ENCODE measurements at regions not wholly inside any gene's neighbourhood (a gene's known extent, or its start where the extent isn't known, plus 50 kb on each side); places are given as distances from the start of the nearest gene placed in this dataset.

GRCh38 chr18:78637442-78638402 lies 341.9 kb upstream of the SALL3 start:
- Histone ChIP-seq H3K27me3 (ENCODE audit: low read depth) (no peaks in the 10 kb centered on the region), H3K36me3 (replicated peaks) (no peaks in the 10 kb centered on the region), H3K4me1 (no peaks in the 10 kb centered on the region; the same call in 1 of the 2 replicates), H3K4me3 (no peak overlapping the region), H3K9me3 (no peaks in the 10 kb centered on the region)
- in situ Hi-C loops (cut with MboI; ENCODE audit: low sequenced_read_pairs), result no loop called here
- no peak for DNase-seq (ENCODE audit: low spot score in 2 of 2)

GRCh38 chr18:78639006-78639950 lies 340.3 kb upstream of the SALL3 start:
- Histone ChIP-seq H3K9me3 (no peaks in the 10 kb centered on the region), H3K4me3 (no peak overlapping the region), H3K36me3 (replicated peaks) (no peaks in the 10 kb centered on the region), H3K27me3 (ENCODE audit: low read depth) (no peaks in the 10 kb centered on the region), H3K4me1 (no peaks in the 10 kb centered on the region; the same call in 1 of the 2 replicates)
- in situ Hi-C loops (cut with MboI; ENCODE audit: low sequenced_read_pairs), result no loop called here
- DNase-seq (ENCODE audit: low spot score in 2 of 2), result no peak

- H3K4me1 ChIP-seq, result no peaks in the 10 kb centered on the region; the same call in 1 of the 2 replicates
- H3K36me3 ChIP-seq (replicated peaks), result no peaks in the 10 kb centered on the region
- DNase-seq (ENCODE audit: low spot score in 2 of 2), result no peak
- no peaks in the 10 kb centered on the region for H3K9me3 ChIP-seq
- in situ Hi-C loops (cut with MboI; ENCODE audit: low sequenced_read_pairs), result no loop called here
- H3K27me3 ChIP-seq (ENCODE audit: low read depth), result no peaks in the 10 kb centered on the region
- H3K4me3 ChIP-seq, result no peak overlapping the region
Measured at GRCh38 chr18:78640246-78640995, 339.2 kb upstream of the SALL3 start.

GRCh38 chr18:78641689-78642231 lies 337.9 kb upstream of the SALL3 start:
- no peak overlapping the region for H3K4me3 ChIP-seq

GRCh38 chr18:78642296-78642951 lies 337.2 kb upstream of the SALL3 start:
- no peak for DNase-seq (ENCODE audit: low spot score in 2 of 2)
- Histone ChIP-seq H3K27me3 (ENCODE audit: low read depth) (no peaks in the 10 kb centered on the region), H3K4me3 (no peak overlapping the region), H3K9me3 (no peaks in the 10 kb centered on the region), H3K4me1 (no peaks in the 10 kb centered on the region; the same call in 1 of the 2 replicates), H3K36me3 (replicated peaks) (no peaks in the 10 kb centered on the region)
- in situ Hi-C loops (cut with MboI; ENCODE audit: low sequenced_read_pairs), result no loop called here

More at GRCh38 chr18:78641689-78642231, 337.9 kb upstream of the SALL3 start:
- no peaks in the 10 kb centered on the region for H3K27me3 ChIP-seq (ENCODE audit: low read depth)
- no peaks in the 10 kb centered on the region for H3K9me3 ChIP-seq
- no peaks in the 10 kb centered on the region for H3K36me3 ChIP-seq (replicated peaks)
- no peaks in the 10 kb centered on the region; the same call in 1 of the 2 replicates for H3K4me1 ChIP-seq
- in situ Hi-C loops (cut with MboI; ENCODE audit: low sequenced_read_pairs), result no loop called here
- no peak for DNase-seq (ENCODE audit: low spot score in 2 of 2)

GRCh38 chr18:78643004-78643403 lies 336.6 kb upstream of the SALL3 start:
- H3K4me3 ChIP-seq, result no peak overlapping the region
- no peak for DNase-seq (ENCODE audit: low spot score in 2 of 2)
- H3K9me3 ChIP-seq, result no peaks in the 10 kb centered on the region
- no peaks in the 10 kb centered on the region for H3K36me3 ChIP-seq (replicated peaks)
- H3K4me1 ChIP-seq, result no peaks in the 10 kb centered on the region; the same call in 1 of the 2 replicates
- H3K27me3 ChIP-seq (ENCODE audit: low read depth), result no peaks in the 10 kb centered on the region
- in situ Hi-C loops (cut with MboI; ENCODE audit: low sequenced_read_pairs), result no loop called here

- Histone ChIP-seq H3K4me1 (no peaks in the 10 kb centered on the region; the same call in 1 of the 2 replicates), H3K36me3 (replicated peaks) (no peaks in the 10 kb centered on the region), H3K4me3 (no peak overlapping the region), H3K27me3 (ENCODE audit: low read depth) (no peaks in the 10 kb centered on the region), H3K9me3 (no peaks in the 10 kb centered on the region)
- DNase-seq (ENCODE audit: low spot score in 2 of 2), result no peak
- in situ Hi-C loops (cut with MboI; ENCODE audit: low sequenced_read_pairs), result no loop called here
Measured at GRCh38 chr18:78643981-78644380, 335.6 kb upstream of the SALL3 start.

- no peak overlapping the region for H3K4me3 ChIP-seq
- no peaks in the 10 kb centered on the region; the same call in 1 of the 2 replicates for H3K4me1 ChIP-seq
- in situ Hi-C loops (cut with MboI; ENCODE audit: low sequenced_read_pairs), result no loop called here
- no peaks in the 10 kb centered on the region for H3K27me3 ChIP-seq (ENCODE audit: low read depth)
- DNase-seq (ENCODE audit: low spot score in 2 of 2), result no peak
- H3K36me3 ChIP-seq (replicated peaks), result no peaks in the 10 kb centered on the region
- H3K9me3 ChIP-seq, result no peaks in the 10 kb centered on the region
Measured at GRCh38 chr18:78645216-78645615, 334.4 kb upstream of the SALL3 start.

- Histone ChIP-seq H3K36me3 (replicated peaks) (no peaks in the 10 kb centered on the region), H3K9me3 (no peaks in the 10 kb centered on the region), H3K4me3 (no peak overlapping the region), H3K27me3 (ENCODE audit: low read depth) (no peaks in the 10 kb centered on the region), H3K4me1 (no peaks in the 10 kb centered on the region; the same call in 1 of the 2 replicates)
- in situ Hi-C loops (cut with MboI; ENCODE audit: low sequenced_read_pairs), result no loop called here
- DNase-seq (ENCODE audit: low spot score in 2 of 2), result no peak
Measured at GRCh38 chr18:78647018-78647417, 332.6 kb upstream of the SALL3 start.

- H3K4me3 ChIP-seq, result no peak overlapping the region
- DNase-seq (ENCODE audit: low spot score in 2 of 2), result no peak
- in situ Hi-C loops (cut with MboI; ENCODE audit: low sequenced_read_pairs), result no loop called here
- H3K4me1 ChIP-seq, result no peaks in the 10 kb centered on the region
- no peaks in the 10 kb centered on the region for H3K36me3 ChIP-seq (replicated peaks)
- no peaks in the 10 kb centered on the region for H3K27me3 ChIP-seq (ENCODE audit: low read depth)
- H3K9me3 ChIP-seq, result no peaks in the 10 kb centered on the region
Measured at GRCh38 chr18:78649421-78649820, 330.2 kb upstream of the SALL3 start.

GRCh38 chr18:78650926-78651325 lies 328.7 kb upstream of the SALL3 start:
- no peaks in the 10 kb centered on the region for H3K36me3 ChIP-seq (replicated peaks)
- no peaks in the 10 kb centered on the region for H3K9me3 ChIP-seq
- no peak for DNase-seq (ENCODE audit: low spot score in 2 of 2)
- H3K4me1 ChIP-seq, result no peaks in the 10 kb centered on the region
- no peaks in the 10 kb centered on the region for H3K27me3 ChIP-seq (ENCODE audit: low read depth)
- in situ Hi-C loops (cut with MboI; ENCODE audit: low sequenced_read_pairs), result no loop called here
- no peak overlapping the region for H3K4me3 ChIP-seq

GRCh38 chr18:78652001-78652545 lies 327.5 kb upstream of the SALL3 start:
- in situ Hi-C loops (cut with MboI; ENCODE audit: low sequenced_read_pairs), result no loop called here
- Histone ChIP-seq H3K4me1 (no peaks in the 10 kb centered on the region), H3K4me3 (no peak overlapping the region), H3K36me3 (replicated peaks) (no peaks in the 10 kb centered on the region), H3K9me3 (no peaks in the 10 kb centered on the region), H3K27me3 (ENCODE audit: low read depth) (no peaks in the 10 kb centered on the region)
- DNase-seq (ENCODE audit: low spot score in 2 of 2), result no peak
